ENCODE measurements at regions not wholly inside any gene's neighbourhood (a gene's known extent, or its start where the extent isn't known, plus 50 kb on each side); places are given as distances from the start of the nearest gene placed in this dataset.

- Histone ChIP-seq H3K4me1 (no peaks in the 10 kb centered on the region), H3K27me3 (no peaks in the 10 kb centered on the region), H3K36me3 (no peaks in the 10 kb centered on the region), H3K4me3 (no peak overlapping the region), H3K27ac (no peak overlapping the region), H3K9me3 (no peaks in the 10 kb centered on the region)
- TF ChIP-seq, protein P1, sequence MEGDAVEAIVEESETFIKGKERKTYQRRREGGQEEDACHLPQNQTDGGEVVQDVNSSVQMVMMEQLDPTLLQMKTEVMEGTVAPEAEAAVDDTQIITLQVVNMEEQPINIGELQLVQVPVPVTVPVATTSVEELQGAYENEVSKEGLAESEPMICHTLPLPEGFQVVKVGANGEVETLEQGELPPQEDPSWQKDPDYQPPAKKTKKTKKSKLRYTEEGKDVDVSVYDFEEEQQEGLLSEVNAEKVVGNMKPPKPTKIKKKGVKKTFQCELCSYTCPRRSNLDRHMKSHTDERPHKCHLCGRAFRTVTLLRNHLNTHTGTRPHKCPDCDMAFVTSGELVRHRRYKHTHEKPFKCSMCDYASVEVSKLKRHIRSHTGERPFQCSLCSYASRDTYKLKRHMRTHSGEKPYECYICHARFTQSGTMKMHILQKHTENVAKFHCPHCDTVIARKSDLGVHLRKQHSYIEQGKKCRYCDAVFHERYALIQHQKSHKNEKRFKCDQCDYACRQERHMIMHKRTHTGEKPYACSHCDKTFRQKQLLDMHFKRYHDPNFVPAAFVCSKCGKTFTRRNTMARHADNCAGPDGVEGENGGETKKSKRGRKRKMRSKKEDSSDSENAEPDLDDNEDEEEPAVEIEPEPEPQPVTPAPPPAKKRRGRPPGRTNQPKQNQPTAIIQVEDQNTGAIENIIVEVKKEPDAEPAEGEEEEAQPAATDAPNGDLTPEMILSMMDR (IDR thresholded peaks at IDR 0.05) = no peak
- TF ChIP-seq POLR2A (IDR thresholded peaks at IDR 0.05) (no peak), POLR2AphosphoS5 (IDR thresholded peaks at IDR 0.05) (no peak)
- intact Hi-C loops (cut with DNase I; ENCODE audit: low total_unique reads) = no loop called here
- no peak for DNase-seq (ENCODE audit: low spot score in 2 of 2)
These were observed 203.8 kb downstream of the RDH14 start for GRCh38 chr2:18356676-18357075.

- Histone ChIP-seq H3K27me3 (no peaks in the 10 kb centered on the region), H3K4me3 (no peak overlapping the region), H3K27ac (no peak overlapping the region), H3K36me3 (no peaks in the 10 kb centered on the region), H3K4me1 (no peaks in the 10 kb centered on the region), H3K9me3 (no peaks in the 10 kb centered on the region)
- no peak for DNase-seq (ENCODE audit: low spot score in 2 of 2)
- intact Hi-C loops (cut with DNase I; ENCODE audit: low total_unique reads) = no loop called here
- TF ChIP-seq POLR2AphosphoS5 (IDR thresholded peaks at IDR 0.05) = no peak
- TF ChIP-seq, protein P1 (IDR thresholded peaks at IDR 0.05) = no peak
- no peak for TF ChIP-seq POLR2A (IDR thresholded peaks at IDR 0.05)
These were observed 211.0 kb downstream of the RDH14 start for GRCh38 chr2:18349421-18349820.

- Histone ChIP-seq H3K4me3 (no peak overlapping the region), H3K9me3 (no peaks in the 10 kb centered on the region), H3K27ac (no peak overlapping the region), H3K4me1 (no peaks in the 10 kb centered on the region), H3K36me3 (no peaks in the 10 kb centered on the region), H3K27me3 (no peaks in the 10 kb centered on the region)
- DNase-seq (ENCODE audit: low spot score in 2 of 2) = no peak
- intact Hi-C loops (cut with DNase I; ENCODE audit: low total_unique reads) = no loop called here
- TF ChIP-seq POLR2AphosphoS5 (IDR thresholded peaks at IDR 0.05) (no peak), POLR2A (IDR thresholded peaks at IDR 0.05) (no peak)
- TF ChIP-seq, protein P1 (IDR thresholded peaks at IDR 0.05) = no peak
These were observed 213.6 kb downstream of the RDH14 start for GRCh38 chr2:18346874-18347273.

- H3K36me3 ChIP-seq = no peaks in the 10 kb centered on the region
- DNase-seq (ENCODE audit: low spot score in 2 of 2) = no peak
- H3K4me3 ChIP-seq = no peak overlapping the region
- H3K9me3 ChIP-seq = no peaks in the 10 kb centered on the region
- intact Hi-C loops (cut with DNase I; ENCODE audit: low total_unique reads) = no loop called here
- TF ChIP-seq, protein P1 (IDR thresholded peaks at IDR 0.05) = no peak
- TF ChIP-seq POLR2A (IDR thresholded peaks at IDR 0.05) = no peak
- TF ChIP-seq POLR2AphosphoS5 (IDR thresholded peaks at IDR 0.05) = no peak
- H3K4me1 ChIP-seq = no peaks in the 10 kb centered on the region
- H3K27me3 ChIP-seq = no peaks in the 10 kb centered on the region
- H3K27ac ChIP-seq = no peak overlapping the region
These were observed 214.1 kb downstream of the RDH14 start for GRCh38 chr2:18346344-18346743.

- peak in 1 of 2 donors; percentile 18 for DNase-seq (ENCODE audit: low spot score in 2 of 2)
- Histone ChIP-seq H3K27me3 (no peaks in the 10 kb centered on the region), H3K36me3 (no peaks in the 10 kb centered on the region), H3K9me3 (no peaks in the 10 kb centered on the region), H3K4me3 (no peak overlapping the region), H3K4me1 (no peaks in the 10 kb centered on the region), H3K27ac (no peak overlapping the region)
- TF ChIP-seq, protein P1 (IDR thresholded peaks at IDR 0.05) = no peak
- TF ChIP-seq POLR2AphosphoS5 (IDR thresholded peaks at IDR 0.05) (no peak), POLR2A (IDR thresholded peaks at IDR 0.05) (no peak)
- intact Hi-C loops (cut with DNase I; ENCODE audit: low total_unique reads) = no loop called here
These were observed 214.6 kb downstream of the RDH14 start for GRCh38 chr2:18345848-18346247.

All from breast epithelium (tissue), 4 donors.